ENCODE measurements at regions not wholly inside any gene's neighbourhood (a gene's known extent, or its start where the extent isn't known, plus 50 kb on each side); places are given as distances from the start of the nearest gene placed in this dataset.
"Not testable (repeated sequence)": the region's sequence is repeated elsewhere in the genome, so short reads cannot be mapped to it uniquely, and the experiment has no call there.

GRCh38 chr3:82030916-82031315 is 269.5 kb upstream of the GBE1 start:
- DNase-seq (ENCODE audit: low read depth, low spot score): no peak

- DNase-seq (ENCODE audit: low read depth, low spot score): no peak
Measured at GRCh38 chr3:82022836-82023235, 261.4 kb upstream of the GBE1 start.

GRCh38 chr3:82020282-82020681 is 258.8 kb upstream of the GBE1 start:
- DNase-seq (ENCODE audit: low read depth, low spot score): no peak

GRCh38 chr3:82015241-82015640 is 253.8 kb upstream of the GBE1 start:
- peak; percentile 40 for DNase-seq (ENCODE audit: low read depth, low spot score)

- no peak for DNase-seq (ENCODE audit: low read depth, low spot score)
Measured at GRCh38 chr3:82012775-82013174, 251.3 kb upstream of the GBE1 start.

- DNase-seq (ENCODE audit: low read depth, low spot score): no peak
Measured at GRCh38 chr3:82011336-82011735, 249.9 kb upstream of the GBE1 start.

- DNase-seq (ENCODE audit: low read depth, low spot score): no peak
Measured at GRCh38 chr3:82005266-82005665, 243.8 kb upstream of the GBE1 start.

GRCh38 chr3:82004266-82004665 is 242.8 kb upstream of the GBE1 start:
- no peak for DNase-seq (ENCODE audit: low read depth, low spot score)

GRCh38 chr3:82002986-82003642 is 241.7 kb upstream of the GBE1 start:
- no peak for DNase-seq (ENCODE audit: low read depth, low spot score)

GRCh38 chr3:82002491-82002890 is 241.0 kb upstream of the GBE1 start:
- peak; percentile 42 for DNase-seq (ENCODE audit: low read depth, low spot score)

GRCh38 chr3:82001276-82001923 is 240.0 kb upstream of the GBE1 start:
- DNase-seq (ENCODE audit: low read depth, low spot score): no peak

GRCh38 chr3:82000773-82001172 is 239.3 kb upstream of the GBE1 start:
- peak; percentile 28 for DNase-seq (ENCODE audit: low read depth, low spot score)

GRCh38 chr3:82000350-82000749 is 238.9 kb upstream of the GBE1 start:
- DNase-seq (ENCODE audit: low read depth, low spot score): no peak

- no peak for DNase-seq (ENCODE audit: low read depth, low spot score)
Measured at GRCh38 chr3:81998907-81999306, 237.5 kb upstream of the GBE1 start.

- DNase-seq (ENCODE audit: low read depth, low spot score): peak; percentile 61
Measured at GRCh38 chr3:81998139-81998755, 236.8 kb upstream of the GBE1 start.

GRCh38 chr3:81997390-81997789 is 235.9 kb upstream of the GBE1 start:
- no peak for DNase-seq (ENCODE audit: low read depth, low spot score)

GRCh38 chr3:81995329-81995728 is 233.9 kb upstream of the GBE1 start:
- no peak for DNase-seq (ENCODE audit: low read depth, low spot score)

GRCh38 chr3:81989758-81990157 is 228.3 kb upstream of the GBE1 start:
- DNase-seq (ENCODE audit: low read depth, low spot score): no peak

- DNase-seq (ENCODE audit: low read depth, low spot score): no peak
Measured at GRCh38 chr3:81989274-81989673, 227.8 kb upstream of the GBE1 start.

- not testable (repeated sequence) for DNase-seq (ENCODE audit: low read depth, low spot score)
Measured at GRCh38 chr3:81987412-81987811, 226.0 kb upstream of the GBE1 start.

GRCh38 chr3:81985996-81986723 is 224.7 kb upstream of the GBE1 start:
- DNase-seq (ENCODE audit: low read depth, low spot score): no peak

GRCh38 chr3:81983382-81983781 is 221.9 kb upstream of the GBE1 start:
- DNase-seq (ENCODE audit: low read depth, low spot score): no peak
